HCT116 (cell line): ENCODE measurements at regions not wholly inside any gene's neighbourhood (a gene's known extent, or its start where the extent isn't known, plus 50 kb on each side); places are given as distances from the start of the nearest gene placed in this dataset.

ENCODE experiments used
- EZH2 ChIP-seq: fragments of 200-600 bp; sonication (generic); IDR thresholded peaks from 2 replicates; pipeline ENCODE4 v1.6.1; 2017; ENCODE audit warnings: antibody characterized with exemption, mixed run types
- EZH2phosphoT487 ChIP-seq: fragments of 200-600 bp; IDR thresholded peaks from 2 replicates; pipeline ENCODE4 v1.6.1; 2018; ENCODE audit warnings: antibody characterized with exemption, borderline replicate concordance
- SIN3A ChIP-seq: IDR thresholded peaks from 2 replicates; pipeline ENCODE4 v1.6.1; 2012; ENCODE audit warnings: low read depth
- SP1 ChIP-seq: IDR thresholded peaks from 2 replicates; pipeline ENCODE4 v1.6.1; 2012; ENCODE audit warnings: low read depth
- ZFX ChIP-seq: fragments of 450-650 bp; IDR thresholded peaks from 2 replicates; pipeline ENCODE4 v1.6.1; 2017
- TF ChIP-seq, protein P1 (sequence below), 3 experiments: fragments of 200-600 bp in 1 of 3; sonication (generic) in 1 of 3; IDR thresholded peaks in 2 of 3; conservative IDR thresholded peaks in 1 of 3; 2 replicates each; pipeline ENCODE4 v1.5.1; 2012 to 2017; ENCODE audit warnings: low read depth in 2 of 3, low read length in 2 of 3, antibody characterized with exemption in 1 of 3, borderline replicate concordance in 1 of 3, control low read depth in 1 of 3, mild to moderate bottlenecking in 1 of 3, mixed read lengths in 1 of 3, mixed run types in 1 of 3, moderate library complexity in 1 of 3; ENCODE audit not compliant: insufficient read depth in 1 of 3
- TF ChIP-seq, protein P2 (sequence below): IDR thresholded peaks from 2 replicates; pipeline ENCODE4 v1.6.1; 2012; ENCODE audit warnings: low read depth

DNA sequence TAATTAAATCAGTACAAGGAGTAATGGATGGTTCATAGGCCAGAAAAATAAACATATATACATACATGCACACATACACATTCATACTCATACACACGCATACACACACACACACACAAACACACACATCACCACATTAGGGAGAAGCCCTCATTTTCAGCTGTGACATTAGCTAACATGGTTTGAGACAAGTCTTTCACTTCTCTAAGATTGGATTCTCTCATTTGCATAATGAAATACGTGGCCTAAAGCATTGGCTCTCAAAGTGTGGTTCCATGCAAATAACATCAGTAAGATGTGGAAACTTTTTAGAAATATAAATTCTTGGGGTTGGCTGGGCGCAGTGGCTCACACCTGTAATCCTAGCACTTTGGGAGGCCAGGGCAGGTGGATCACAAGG, 452.6 kb downstream of the TAFA4 start:
- TF ChIP-seq, protein P1, sequence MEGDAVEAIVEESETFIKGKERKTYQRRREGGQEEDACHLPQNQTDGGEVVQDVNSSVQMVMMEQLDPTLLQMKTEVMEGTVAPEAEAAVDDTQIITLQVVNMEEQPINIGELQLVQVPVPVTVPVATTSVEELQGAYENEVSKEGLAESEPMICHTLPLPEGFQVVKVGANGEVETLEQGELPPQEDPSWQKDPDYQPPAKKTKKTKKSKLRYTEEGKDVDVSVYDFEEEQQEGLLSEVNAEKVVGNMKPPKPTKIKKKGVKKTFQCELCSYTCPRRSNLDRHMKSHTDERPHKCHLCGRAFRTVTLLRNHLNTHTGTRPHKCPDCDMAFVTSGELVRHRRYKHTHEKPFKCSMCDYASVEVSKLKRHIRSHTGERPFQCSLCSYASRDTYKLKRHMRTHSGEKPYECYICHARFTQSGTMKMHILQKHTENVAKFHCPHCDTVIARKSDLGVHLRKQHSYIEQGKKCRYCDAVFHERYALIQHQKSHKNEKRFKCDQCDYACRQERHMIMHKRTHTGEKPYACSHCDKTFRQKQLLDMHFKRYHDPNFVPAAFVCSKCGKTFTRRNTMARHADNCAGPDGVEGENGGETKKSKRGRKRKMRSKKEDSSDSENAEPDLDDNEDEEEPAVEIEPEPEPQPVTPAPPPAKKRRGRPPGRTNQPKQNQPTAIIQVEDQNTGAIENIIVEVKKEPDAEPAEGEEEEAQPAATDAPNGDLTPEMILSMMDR (IDR thresholded peaks at IDR 0.05 in 2 of 3, conservative IDR thresholded peaks at IDR 0.05 in 1 of 3; ENCODE audit: borderline replicate concordance in 1 of 3, insufficient read depth in 1 of 3, low read depth in 2 of 3, low read length in 2 of 3), result no peak
- no peak for TF ChIP-seq ZFX
- no peak for TF ChIP-seq SP1
- TF ChIP-seq EZH2phosphoT487, result no peak
- no peak for TF ChIP-seq SIN3A
- TF ChIP-seq, protein P2, sequence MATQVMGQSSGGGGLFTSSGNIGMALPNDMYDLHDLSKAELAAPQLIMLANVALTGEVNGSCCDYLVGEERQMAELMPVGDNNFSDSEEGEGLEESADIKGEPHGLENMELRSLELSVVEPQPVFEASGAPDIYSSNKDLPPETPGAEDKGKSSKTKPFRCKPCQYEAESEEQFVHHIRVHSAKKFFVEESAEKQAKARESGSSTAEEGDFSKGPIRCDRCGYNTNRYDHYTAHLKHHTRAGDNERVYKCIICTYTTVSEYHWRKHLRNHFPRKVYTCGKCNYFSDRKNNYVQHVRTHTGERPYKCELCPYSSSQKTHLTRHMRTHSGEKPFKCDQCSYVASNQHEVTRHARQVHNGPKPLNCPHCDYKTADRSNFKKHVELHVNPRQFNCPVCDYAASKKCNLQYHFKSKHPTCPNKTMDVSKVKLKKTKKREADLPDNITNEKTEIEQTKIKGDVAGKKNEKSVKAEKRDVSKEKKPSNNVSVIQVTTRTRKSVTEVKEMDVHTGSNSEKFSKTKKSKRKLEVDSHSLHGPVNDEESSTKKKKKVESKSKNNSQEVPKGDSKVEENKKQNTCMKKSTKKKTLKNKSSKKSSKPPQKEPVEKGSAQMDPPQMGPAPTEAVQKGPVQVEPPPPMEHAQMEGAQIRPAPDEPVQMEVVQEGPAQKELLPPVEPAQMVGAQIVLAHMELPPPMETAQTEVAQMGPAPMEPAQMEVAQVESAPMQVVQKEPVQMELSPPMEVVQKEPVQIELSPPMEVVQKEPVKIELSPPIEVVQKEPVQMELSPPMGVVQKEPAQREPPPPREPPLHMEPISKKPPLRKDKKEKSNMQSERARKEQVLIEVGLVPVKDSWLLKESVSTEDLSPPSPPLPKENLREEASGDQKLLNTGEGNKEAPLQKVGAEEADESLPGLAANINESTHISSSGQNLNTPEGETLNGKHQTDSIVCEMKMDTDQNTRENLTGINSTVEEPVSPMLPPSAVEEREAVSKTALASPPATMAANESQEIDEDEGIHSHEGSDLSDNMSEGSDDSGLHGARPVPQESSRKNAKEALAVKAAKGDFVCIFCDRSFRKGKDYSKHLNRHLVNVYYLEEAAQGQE, result no peak
- no peak for TF ChIP-seq EZH2
